Stomach (tissue), 8 donors: ENCODE measurements at regions not wholly inside any gene's neighbourhood (a gene's known extent, or its start where the extent isn't known, plus 50 kb on each side); places are given as distances from the start of the nearest gene placed in this dataset.

Experiments used
- DNase-seq, 2 donors: peaks; one replicate each; pipeline versions ENCODE4 v3.0.0 to v3.0.0-alpha.2; 2013 to 2019
- H3K27ac ChIP-seq, 5 donors: fragments of 200-600 bp in 4 of 5; sonication (generic) in 4 of 5; one replicate each; pipeline ENCODE4 v1.5.1; 2013 to 2019; ENCODE audit warnings: mild to moderate bottlenecking in 1 of 5, moderate library complexity in 1 of 5
- H3K27me3 ChIP-seq, 3 donors: fragments of 200-600 bp; sonication (generic); one replicate each; pipeline ENCODE4 v1.5.1; 2017 to 2019; ENCODE audit warnings: mixed run types in 1 of 3
- H3K36me3 ChIP-seq, 4 donors: fragments of 200-600 bp; sonication (generic); 1 replicate in 3 of 4; 2 replicates in 1 of 4; pipeline ENCODE4 v1.5.1; 2016 to 2019
- H3K4me1 ChIP-seq, 4 donors: fragments of 200-600 bp; sonication (generic); one replicate each; pipeline ENCODE4 v1.5.1; 2016 to 2019
- H3K4me3 ChIP-seq, 4 donors: fragments of 200-600 bp; sonication (generic) in 3 of 4; one replicate each; pipeline ENCODE4 v1.5.1; 2016 to 2019; ENCODE audit warnings: mild to moderate bottlenecking in 1 of 4
- H3K9me3 ChIP-seq, 4 donors: fragments of 200-600 bp; sonication (generic); one replicate each; pipeline ENCODE4 v1.5.1; 2016 to 2019
- EP300 ChIP-seq: sonication (generic); formaldehyde crosslinking; IDR thresholded peaks from one replicate; pipeline ENCODE4 v1.6.1; 2017; ENCODE audit warnings: antibody characterized with exemption
- POLR2A ChIP-seq, 4 donors: fragments of 450-650 bp; IDR thresholded peaks; one replicate each; pipeline ENCODE4 v1.6.1; 2016; ENCODE audit warnings: antibody characterized with exemption in 4 of 4, control low read depth in 2 of 4, mild to moderate bottlenecking in 1 of 4, moderate library complexity in 1 of 4
- POLR2AphosphoS5 ChIP-seq, 3 donors: sonication (generic); formaldehyde crosslinking; IDR thresholded peaks; one replicate each; pipeline ENCODE4 v1.6.1; 2016; ENCODE audit warnings: antibody characterized with exemption in 3 of 3
- WGBS, 5 donors: extraction: QIAGEN DNeasy Blood & Tissue Kit in 3 of 5; methylation state at CpG; one replicate each; pipeline versions ENCODE4 v1.1.5 to v1.1.7; 2013 to 2018; 5-methylcytosine and 5-hydroxymethylcytosine counted together
- intact Hi-C: fragments of 100-400 bp; cut with DNase I; formaldehyde crosslinking; loops from one replicate; pipeline ENCODE4 v1.15.1; 2023; ENCODE audit warnings: low total_unique reads
- small RNA-seq, 4 donors: library from RNA; depleted of rRNA; stranded (forward); fragments of <200 nt; gene quantifications; one replicate each; pipeline ENCODE3, GENCODE V24; 2016
- TF ChIP-seq, protein P1 (sequence below), 7 experiments: fragments of 450-650 bp in 4 of 7; fragments of 200-600 bp in 3 of 7; sonication (generic) in 3 of 7; IDR thresholded peaks; one replicate each; pipeline ENCODE4 v1.5.1; 2016 to 2019; ENCODE audit warnings: antibody characterized with exemption in 7 of 7, control low read depth in 2 of 7, mild to moderate bottlenecking in 1 of 7
- donor health status: healthy with polysubstance abuse.
- donor health status: Bipolar disorder and iron deficiency.
- donor health status: healthy.

DNA sequence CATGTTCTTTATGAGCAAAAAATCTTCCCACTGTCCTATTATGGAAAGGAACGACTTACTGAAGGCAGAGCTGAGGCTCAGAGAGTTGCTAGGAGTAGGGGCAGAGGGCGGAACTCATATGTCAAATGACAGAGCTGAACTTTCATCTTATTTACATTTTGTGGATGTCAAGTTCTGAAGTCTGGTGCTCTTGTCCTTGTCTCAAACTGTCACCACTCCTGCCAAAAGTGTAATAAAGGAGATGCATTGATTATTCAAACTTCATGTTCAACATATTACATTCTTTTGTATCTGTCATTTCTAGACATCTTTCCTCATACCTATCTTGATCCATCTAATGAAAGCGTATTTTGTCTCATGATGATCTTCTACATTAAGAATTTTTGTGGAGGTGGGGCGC, 57.1 kb upstream of the C11orf87 start:
- TF ChIP-seq POLR2A (IDR thresholded peaks at IDR 0.05): no peak
- no peak for TF ChIP-seq EP300
- TF ChIP-seq, protein P1, sequence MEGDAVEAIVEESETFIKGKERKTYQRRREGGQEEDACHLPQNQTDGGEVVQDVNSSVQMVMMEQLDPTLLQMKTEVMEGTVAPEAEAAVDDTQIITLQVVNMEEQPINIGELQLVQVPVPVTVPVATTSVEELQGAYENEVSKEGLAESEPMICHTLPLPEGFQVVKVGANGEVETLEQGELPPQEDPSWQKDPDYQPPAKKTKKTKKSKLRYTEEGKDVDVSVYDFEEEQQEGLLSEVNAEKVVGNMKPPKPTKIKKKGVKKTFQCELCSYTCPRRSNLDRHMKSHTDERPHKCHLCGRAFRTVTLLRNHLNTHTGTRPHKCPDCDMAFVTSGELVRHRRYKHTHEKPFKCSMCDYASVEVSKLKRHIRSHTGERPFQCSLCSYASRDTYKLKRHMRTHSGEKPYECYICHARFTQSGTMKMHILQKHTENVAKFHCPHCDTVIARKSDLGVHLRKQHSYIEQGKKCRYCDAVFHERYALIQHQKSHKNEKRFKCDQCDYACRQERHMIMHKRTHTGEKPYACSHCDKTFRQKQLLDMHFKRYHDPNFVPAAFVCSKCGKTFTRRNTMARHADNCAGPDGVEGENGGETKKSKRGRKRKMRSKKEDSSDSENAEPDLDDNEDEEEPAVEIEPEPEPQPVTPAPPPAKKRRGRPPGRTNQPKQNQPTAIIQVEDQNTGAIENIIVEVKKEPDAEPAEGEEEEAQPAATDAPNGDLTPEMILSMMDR (IDR thresholded peaks at IDR 0.05): no peak
- Histone ChIP-seq H3K27me3 (no peaks in the 10 kb centered on the region), H3K4me1 (no peaks in the 10 kb centered on the region), H3K27ac (no peak overlapping the region), H3K4me3 (no peak overlapping the region), H3K9me3 (no peaks in the 10 kb centered on the region), H3K36me3 (no peaks in the 10 kb centered on the region)
- no peak for DNase-seq
- WGBS, 5 donors: 78 to 87% (median 83%) methylated on average over 4 of the region's 4 CpGs
- intact Hi-C loops: no loop called here

DNA sequence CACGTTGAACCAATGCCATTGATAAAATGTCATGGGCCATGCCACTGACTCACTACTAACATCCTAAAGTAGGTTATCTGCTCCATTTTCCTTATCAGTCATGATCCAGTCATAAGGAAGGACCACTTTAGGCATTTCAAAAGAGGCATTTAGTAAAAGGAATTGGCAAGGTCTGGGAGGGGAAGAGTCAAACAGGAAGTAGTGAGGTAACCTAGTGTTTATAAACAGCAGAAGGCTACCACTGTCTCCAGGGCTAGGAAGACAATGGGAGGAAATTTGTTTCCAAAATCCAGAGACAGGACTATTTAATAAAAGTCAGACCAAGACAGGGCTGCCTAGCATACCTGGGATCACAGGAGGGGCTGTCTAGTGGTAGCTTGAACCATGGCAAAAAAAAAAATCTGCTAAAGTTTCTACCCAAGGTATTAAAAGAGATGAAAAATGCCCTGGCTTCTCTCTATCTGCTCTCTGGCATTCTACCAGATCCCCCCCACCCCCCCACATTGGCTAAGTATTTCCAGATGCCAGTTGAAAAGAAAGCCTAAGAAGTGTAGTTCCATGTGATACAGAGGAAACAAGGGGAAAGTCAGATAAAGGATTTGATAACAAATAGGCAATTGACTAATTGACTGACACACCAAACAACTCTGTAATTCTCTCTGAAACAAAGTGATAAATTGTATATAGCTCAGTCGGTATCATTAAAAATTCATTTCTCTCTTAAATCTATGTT, 50.4 kb upstream of the C11orf87 start:
- Histone ChIP-seq H3K27ac (no peak overlapping the region), H3K36me3 (no peaks in the 10 kb centered on the region), H3K27me3 (no peaks in the 10 kb centered on the region), H3K4me3 (no peak overlapping the region), H3K4me1 (no peaks in the 10 kb centered on the region), H3K9me3 (no peaks in the 10 kb centered on the region)
- DNase-seq: no peak
- intact Hi-C loops: no loop called here
- WGBS, 5 donors: 53 to 59% (median 57%) methylated on average over 2 of the region's 2 CpGs
- TF ChIP-seq, protein P1 (IDR thresholded peaks at IDR 0.05): no peak
- no peak for TF ChIP-seq POLR2AphosphoS5 (IDR thresholded peaks at IDR 0.05)
- TF ChIP-seq POLR2A (IDR thresholded peaks at IDR 0.05): no peak
- TF ChIP-seq EP300: no peak

Small RNA genes in the stretch of these regions (small RNA-seq; reads per million reads assigned to genes)
- gene RF00157 (0 to 0.08 (median 0) reads per million in 4 donors), gene RNA5SP349 (0 reads per million in 4 donors), gene RNU6-654P (0 reads per million in 4 donors)
